H1 (cell line): ENCODE measurements at regions not wholly inside any gene's neighbourhood (a gene's known extent, or its start where the extent isn't known, plus 50 kb on each side); places are given as distances from the start of the nearest gene placed in this dataset.

Experiments used
- CTCF ChIA-PET: fragments of 300-600 bp; sonication (Branson Sonifier 250); formaldehyde crosslinking; loops from one replicate; lab custom pipeline; 2021; ENCODE audit not compliant: partially characterized antibody; lab: Charles Lee
- POLR2A ChIA-PET: fragments of 300-600 bp; sonication (Branson Sonifier 250); formaldehyde crosslinking; loops from one replicate; lab custom pipeline; 2021; ENCODE audit warnings: inconsistent platforms; ENCODE audit not compliant: partially characterized antibody; lab: Charles Lee
- DNase-seq, 2 experiments: peaks; one replicate each; pipeline versions ENCODE4 v3.0.0 to v3.0.0-alpha.2; 2010 to 2022; ENCODE audit warnings: low spot score in 2 of 2, low read depth in 1 of 2, mixed read lengths in 1 of 2
- FAIRE-seq: peaks from 2 replicates; lab custom pipeline; 2011; peaks lifted over from hg19 to GRCh38; lab: Jason Lieb, UNC
- H2AFZ ChIP-seq: 2 replicates; pipeline ENCODE4 v1.8.1; 2012; ENCODE audit warnings: low read length, inconsistent platforms
- H2AK5ac ChIP-seq: 2 replicates; pipeline ENCODE4 v1.6.1; 2013; ENCODE audit warnings: low read depth, low read length
- H2BK120ac ChIP-seq: replicated peaks from 2 replicates; pipeline ENCODE3; 2013; ENCODE audit warnings: low read depth, low read length, inconsistent platforms
- H2BK12ac ChIP-seq: 2 replicates; pipeline ENCODE4 v1.6.1; 2013; ENCODE audit warnings: low read depth, low read length
- H2BK15ac ChIP-seq: 2 replicates; pipeline ENCODE4 v1.6.1; 2013; ENCODE audit warnings: low read length
- H2BK20ac ChIP-seq: 2 replicates; pipeline ENCODE4 v1.6.1; 2013; ENCODE audit warnings: low read length
- H2BK5ac ChIP-seq: 2 replicates; pipeline ENCODE4 v1.6.1; 2013; ENCODE audit warnings: low read depth, low read length
- H3K14ac ChIP-seq: 2 replicates; pipeline ENCODE4 v1.6.1; 2013; ENCODE audit warnings: inconsistent platforms; ENCODE audit not compliant: insufficient read length
- H3K18ac ChIP-seq: 2 replicates; pipeline ENCODE4 v1.6.1; 2013; ENCODE audit warnings: low read length; ENCODE audit errors: extremely low read depth
- H3K23ac ChIP-seq: 2 replicates; pipeline ENCODE4 v1.6.1; 2013; ENCODE audit warnings: inconsistent platforms; ENCODE audit not compliant: insufficient read length
- H3K23me2 ChIP-seq: 2 replicates; pipeline ENCODE4 v1.6.1; 2013; ENCODE audit warnings: low read depth, low read length
- H3K27ac ChIP-seq: 2 replicates; pipeline ENCODE4 v1.6.1; 2011; ENCODE audit warnings: low read depth, low read length, inconsistent platforms
- H3K27me3 ChIP-seq, 4 experiments: replicated peaks in 1 of 4; 1 replicate in 1 of 4; 2 replicates in 3 of 4; pipeline versions ENCODE4 v1.6.1 to v1.8.1; 2011 to 2013; ENCODE audit warnings: low read length in 3 of 4, mild to moderate bottlenecking in 3 of 4, inconsistent platforms in 2 of 4, mixed read lengths in 2 of 4, moderate library complexity in 1 of 4; ENCODE audit not compliant: control insufficient read depth in 3 of 4, insufficient read depth in 3 of 4; ENCODE audit errors: extremely low read depth in 1 of 4
- H3K36me3 ChIP-seq, 4 experiments: 2 replicates each; pipeline versions ENCODE4 v1.6.1 to v1.8.1; 2011 to 2013; ENCODE audit warnings: mild to moderate bottlenecking in 4 of 4, low read length in 3 of 4, moderate library complexity in 2 of 4, control low read depth in 1 of 4, inconsistent platforms in 1 of 4; ENCODE audit not compliant: insufficient read depth in 4 of 4, control insufficient read depth in 2 of 4
- H3K4ac ChIP-seq: replicated peaks from 2 replicates; pipeline ENCODE3; 2013; ENCODE audit warnings: low read length, low read depth, mixed read lengths, inconsistent platforms; ENCODE audit not compliant: insufficient read length
- H3K4me1 ChIP-seq, 4 experiments: replicated peaks in 1 of 4; 1 replicate in 1 of 4; 2 replicates in 3 of 4; pipeline versions ENCODE4 v1.6.1 to v1.8.1; 2011 to 2013; ENCODE audit warnings: low read length in 3 of 4, inconsistent platforms in 2 of 4, mixed read lengths in 1 of 4; ENCODE audit not compliant: insufficient read depth in 4 of 4, control insufficient read depth in 3 of 4
- H3K4me2 ChIP-seq, 2 experiments: 2 replicates each; pipeline versions ENCODE4 v1.6.1 to v1.8.1; 2011 to 2013; ENCODE audit warnings: low read depth in 2 of 2, low read length in 2 of 2, control low read depth in 1 of 2, inconsistent platforms in 1 of 2, mild to moderate bottlenecking in 1 of 2; ENCODE audit not compliant: insufficient read depth in 1 of 2
- H3K4me3 ChIP-seq, 4 experiments: fragments of 200-600, 300-600 bp in 1 of 4; sonication (generic), shearing (Covaris generic), sonication (Bioruptor Twin) in 1 of 4; 2 replicates each; pipeline versions ENCODE4 v1.5.1 to v1.8.1; 2011 to 2016; ENCODE audit warnings: low read length in 4 of 4, low read depth in 3 of 4, control low read depth in 2 of 4, inconsistent platforms in 2 of 4, mild to moderate bottlenecking in 2 of 4, mixed read lengths in 1 of 4, moderate library complexity in 1 of 4; ENCODE audit not compliant: insufficient read depth in 2 of 4; ENCODE audit errors: extremely low read depth in 1 of 4
- H3K56ac ChIP-seq: replicated peaks from 2 replicates; pipeline ENCODE3; 2013; ENCODE audit warnings: low read depth, mild to moderate bottlenecking, mixed read lengths, low read length, inconsistent platforms; ENCODE audit not compliant: insufficient read length
- H3K79me1 ChIP-seq: 2 replicates; pipeline ENCODE4 v1.6.1; 2013; ENCODE audit warnings: low read depth, low read length, control low read depth
- H3K79me2 ChIP-seq, 2 experiments: 2 replicates each; pipeline versions ENCODE4 v1.6.1 to v1.8.1; 2012 to 2013; ENCODE audit warnings: low read length in 2 of 2, mild to moderate bottlenecking in 2 of 2, inconsistent platforms in 1 of 2; ENCODE audit not compliant: insufficient read depth in 2 of 2, control insufficient read depth in 1 of 2
- H3K9ac ChIP-seq, 4 experiments: replicated peaks in 1 of 4; 1 replicate in 1 of 4; 2 replicates in 3 of 4; pipeline versions ENCODE4 v1.6.1 to v1.8.1; 2011 to 2013; ENCODE audit warnings: low read depth in 3 of 4, low read length in 3 of 4, control low read depth in 2 of 4, mild to moderate bottlenecking in 2 of 4, moderate library complexity in 2 of 4, inconsistent platforms in 1 of 4; ENCODE audit errors: extremely low read depth in 1 of 4
- H3K9me3 ChIP-seq, 2 experiments: 2 replicates each; pipeline versions ENCODE4 v1.6.1 to v1.8.1; 2012 to 2013; ENCODE audit warnings: mild to moderate bottlenecking in 2 of 2, moderate library complexity in 2 of 2, control low read depth in 1 of 2, inconsistent platforms in 1 of 2, low read depth in 1 of 2, low read length in 1 of 2, mixed read lengths in 1 of 2; ENCODE audit not compliant: insufficient read depth in 2 of 2
- H4K20me1 ChIP-seq, 2 experiments: replicated peaks in 1 of 2; 2 replicates each; pipeline versions ENCODE3 to v1.8.1; 2011 to 2013; ENCODE audit warnings: inconsistent platforms in 2 of 2, low read length in 2 of 2, mild to moderate bottlenecking in 1 of 2; ENCODE audit not compliant: insufficient read depth in 2 of 2, control insufficient read depth in 1 of 2
- H4K5ac ChIP-seq: 2 replicates; pipeline ENCODE4 v1.6.1; 2013; ENCODE audit warnings: low read length, low read depth, mixed read lengths, inconsistent platforms; ENCODE audit not compliant: insufficient read length
- H4K8ac ChIP-seq: 2 replicates; pipeline ENCODE4 v1.8.0; 2013; ENCODE audit warnings: mild to moderate bottlenecking, moderate library complexity, low read length, inconsistent platforms; ENCODE audit not compliant: insufficient read depth; ENCODE audit errors: extremely low read depth
- H4K91ac ChIP-seq: replicated peaks from 2 replicates; pipeline ENCODE3; 2013; ENCODE audit warnings: low read length, mixed read lengths, inconsistent platforms; ENCODE audit not compliant: insufficient read length
- CHD1 ChIP-seq: IDR thresholded peaks from 2 replicates; pipeline ENCODE4 v1.6.1; 2012; ENCODE audit warnings: low read depth, low read length, improper control_type of control experiment
- RAD21 ChIP-seq, 2 experiments: IDR thresholded peaks in 1 of 2; conservative IDR thresholded peaks in 1 of 2; 2 replicates each; pipeline ENCODE4 v1.6.1; 2011; ENCODE audit warnings: low read depth in 2 of 2, low read length in 2 of 2, improper control_type of control experiment in 1 of 2, inconsistent platforms in 1 of 2, mild to moderate bottlenecking in 1 of 2, moderate library complexity in 1 of 2
- YY1 ChIP-seq: IDR thresholded peaks from 2 replicates; pipeline ENCODE4 v1.6.1; 2011; ENCODE audit warnings: low read depth, mild to moderate bottlenecking, low read length
- WGBS, 2 experiments: shearing (Covaris generic) in 1 of 2; methylation state at CpG; one replicate each; pipeline versions ENCODE4 v1.1.6 to v1.1.7; 2013 to 2015; ENCODE audit warnings: low lambda C conversion rate in 2 of 2, mixed read lengths in 2 of 2, inconsistent platforms in 1 of 2, low coverage in 1 of 2, missing lambda C conversion rate in 1 of 2; ENCODE audit not compliant: insufficient replicate concordance in 2 of 2, insufficient coverage in 1 of 2, insufficient read length in 1 of 2; ENCODE audit errors: extremely low coverage in 1 of 2, missing lambda C conversion rate in 1 of 2; 5-methylcytosine and 5-hydroxymethylcytosine counted together
- TF ChIP-seq, protein P1 (sequence below): IDR thresholded peaks from 2 replicates; pipeline ENCODE4 v1.6.1; 2012; ENCODE audit warnings: low read length, inconsistent platforms
- TF ChIP-seq, protein P2 (sequence below), 3 experiments: IDR thresholded peaks; 1 replicate in 2 of 3; 2 replicates in 1 of 3; pipeline versions ENCODE4 v1.5.1 to v1.6.1; 2011; ENCODE audit warnings: low read length in 3 of 3, mild to moderate bottlenecking in 3 of 3, inconsistent platforms in 2 of 3, low read depth in 1 of 3, moderate library complexity in 1 of 3; ENCODE audit not compliant: insufficient read depth in 1 of 3; ENCODE audit errors: control extremely low read depth in 1 of 3

DNA sequence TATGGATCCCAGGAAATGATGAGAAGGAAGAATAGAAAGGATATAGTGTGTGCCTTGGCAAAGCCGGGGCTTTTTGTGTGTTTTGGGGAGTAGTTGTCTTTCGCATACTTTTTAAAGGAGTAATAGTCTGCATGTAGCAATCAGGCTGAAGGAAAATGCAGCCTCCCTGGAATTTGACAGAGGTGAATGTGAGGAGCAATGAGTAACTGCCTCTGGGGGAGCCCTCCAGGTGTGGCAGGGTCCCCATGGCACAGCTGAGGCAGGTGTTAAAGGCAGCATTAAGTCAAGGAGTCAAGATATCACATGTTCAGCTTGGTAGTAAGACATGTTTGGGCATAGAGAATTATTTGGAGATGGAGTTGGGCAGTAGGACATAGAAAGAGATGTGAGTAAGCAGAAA lies 203.1 kb downstream of the C6orf118 start (continued):
- TF ChIP-seq CHD1 = no peak

DNA sequence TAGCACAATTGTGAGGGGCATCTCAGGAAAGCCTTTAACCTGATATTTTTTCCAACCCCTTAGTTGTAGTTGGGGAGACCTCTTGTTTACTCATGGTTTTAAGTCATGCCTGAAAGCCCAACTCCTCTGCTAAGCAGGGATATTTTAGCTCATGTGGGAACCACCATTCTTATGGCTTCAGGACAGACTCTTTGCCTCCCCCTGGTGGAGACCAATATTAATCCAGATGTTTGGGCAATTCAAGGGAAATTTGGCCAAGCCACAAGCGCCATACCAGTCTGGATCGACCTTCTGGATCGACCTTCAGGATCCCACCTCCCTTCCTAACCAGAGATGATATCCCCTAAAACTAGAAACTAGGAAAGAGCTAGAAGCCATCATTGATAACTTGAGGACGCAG lies 211.2 kb downstream of the C6orf118 start:
- H2BK5ac ChIP-seq = no peak overlapping the region
- no peak overlapping the region for H3K14ac ChIP-seq
- H2AFZ ChIP-seq = no peak overlapping the region
- no peaks in the 10 kb centered on the region for H3K36me3 ChIP-seq
- no peak overlapping the region for H3K27ac ChIP-seq
- peaks cover 0 to 3% of the 10 kb centered on the region in 2 experiments; a peak in 1 of 4 replicates for H3K9me3 ChIP-seq
- no peak overlapping the region for H2BK120ac ChIP-seq
- H2BK12ac ChIP-seq = no peak overlapping the region
- no peak for FAIRE-seq
- H3K9ac ChIP-seq = no peak overlapping the region
- POLR2A ChIA-PET = no interaction called here
- H2BK15ac ChIP-seq = no peak overlapping the region
- no peaks in the 10 kb centered on the region for H4K20me1 ChIP-seq
- H3K23ac ChIP-seq = no peak overlapping the region
- H2AK5ac ChIP-seq = no peak overlapping the region
- no peaks in the 10 kb centered on the region for H3K79me1 ChIP-seq
- peaks cover 0 to 2% (median 0%) of the 10 kb centered on the region in 4 experiments; a peak in 1 of 7 replicates for H3K27me3 ChIP-seq
- H3K56ac ChIP-seq = no peak overlapping the region
- H3K23me2 ChIP-seq = no peaks in the 10 kb centered on the region
- no peak overlapping the region for H3K4ac ChIP-seq
- H4K5ac ChIP-seq = no peak overlapping the region
- CTCF ChIA-PET = interaction anchor here (0.9 to 1.3 kb wide), 6 partner anchors 10 to 134 kb away, joined by 3 to 5 read pairs (median 3); no protein-coding TSS in a partner anchor
- TF ChIP-seq RAD21 (IDR thresholded peaks at IDR 0.05 in 1 of 2, conservative IDR thresholded peaks at IDR 0.05 in 1 of 2; ENCODE audit: low read depth in 2 of 2, low read length in 2 of 2) (peak; percentile 47 to 51; a peak in 3 of 4 replicates), YY1 (0 out of 2 replicates have a peak, but pooled peaks have one; percentile 8)
- TF ChIP-seq, protein P1, sequence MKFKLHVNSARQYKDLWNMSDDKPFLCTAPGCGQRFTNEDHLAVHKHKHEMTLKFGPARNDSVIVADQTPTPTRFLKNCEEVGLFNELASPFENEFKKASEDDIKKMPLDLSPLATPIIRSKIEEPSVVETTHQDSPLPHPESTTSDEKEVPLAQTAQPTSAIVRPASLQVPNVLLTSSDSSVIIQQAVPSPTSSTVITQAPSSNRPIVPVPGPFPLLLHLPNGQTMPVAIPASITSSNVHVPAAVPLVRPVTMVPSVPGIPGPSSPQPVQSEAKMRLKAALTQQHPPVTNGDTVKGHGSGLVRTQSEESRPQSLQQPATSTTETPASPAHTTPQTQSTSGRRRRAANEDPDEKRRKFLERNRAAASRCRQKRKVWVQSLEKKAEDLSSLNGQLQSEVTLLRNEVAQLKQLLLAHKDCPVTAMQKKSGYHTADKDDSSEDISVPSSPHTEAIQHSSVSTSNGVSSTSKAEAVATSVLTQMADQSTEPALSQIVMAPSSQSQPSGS = no peak
- TF ChIP-seq, protein P2, sequence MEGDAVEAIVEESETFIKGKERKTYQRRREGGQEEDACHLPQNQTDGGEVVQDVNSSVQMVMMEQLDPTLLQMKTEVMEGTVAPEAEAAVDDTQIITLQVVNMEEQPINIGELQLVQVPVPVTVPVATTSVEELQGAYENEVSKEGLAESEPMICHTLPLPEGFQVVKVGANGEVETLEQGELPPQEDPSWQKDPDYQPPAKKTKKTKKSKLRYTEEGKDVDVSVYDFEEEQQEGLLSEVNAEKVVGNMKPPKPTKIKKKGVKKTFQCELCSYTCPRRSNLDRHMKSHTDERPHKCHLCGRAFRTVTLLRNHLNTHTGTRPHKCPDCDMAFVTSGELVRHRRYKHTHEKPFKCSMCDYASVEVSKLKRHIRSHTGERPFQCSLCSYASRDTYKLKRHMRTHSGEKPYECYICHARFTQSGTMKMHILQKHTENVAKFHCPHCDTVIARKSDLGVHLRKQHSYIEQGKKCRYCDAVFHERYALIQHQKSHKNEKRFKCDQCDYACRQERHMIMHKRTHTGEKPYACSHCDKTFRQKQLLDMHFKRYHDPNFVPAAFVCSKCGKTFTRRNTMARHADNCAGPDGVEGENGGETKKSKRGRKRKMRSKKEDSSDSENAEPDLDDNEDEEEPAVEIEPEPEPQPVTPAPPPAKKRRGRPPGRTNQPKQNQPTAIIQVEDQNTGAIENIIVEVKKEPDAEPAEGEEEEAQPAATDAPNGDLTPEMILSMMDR (IDR thresholded peaks at IDR 0.05; ENCODE audit: control extremely low read depth in 1 of 3, insufficient read depth in 1 of 3, low read depth in 1 of 3, low read length in 3 of 3) = peak; percentile 3 to 62 (median 23); a peak in 3 of 4 replicates
- H2BK20ac ChIP-seq = no peak overlapping the region
- no peaks in the 10 kb centered on the region for H3K4me1 ChIP-seq
- WGBS, 2 experiments = 94% methylated on average over 4 of the region's 4 CpGs; no CpG with 5 or more reads in 1 of the 2 experiments
- no peak overlapping the region for H4K91ac ChIP-seq
- no peak overlapping the region for H3K4me2 ChIP-seq
- no peak overlapping the region for H3K18ac ChIP-seq
- no peaks in the 10 kb centered on the region for H3K79me2 ChIP-seq
- no peak for DNase-seq
- H3K4me3 ChIP-seq = no peak overlapping the region
- no peak overlapping the region for H4K8ac ChIP-seq
